Adrenal gland (tissue), 5 donors: ENCODE measurements at regions not wholly inside any gene's neighbourhood (a gene's known extent, or its start where the extent isn't known, plus 50 kb on each side); places are given as distances from the start of the nearest gene placed in this dataset.

Experiments
- CTCF ChIP-seq, 6 experiments: fragments of 450-650 bp in 4 of 6; fragments of 200-600 bp in 2 of 6; sonication (generic) in 1 of 6; IDR thresholded peaks; 1 replicate in 5 of 6; 2 replicates in 1 of 6; pipeline versions ENCODE4 v1.5.1 to v1.8.0; 2016 to 2021; ENCODE audit warnings: antibody characterized with exemption in 6 of 6, mild to moderate bottlenecking in 2 of 6, moderate library complexity in 1 of 6
- POLR2A ChIP-seq, 2 donors: fragments of 450-650 bp; IDR thresholded peaks; one replicate each; pipeline ENCODE4 v1.6.1; 2017; ENCODE audit warnings: antibody characterized with exemption in 2 of 2, mild to moderate bottlenecking in 2 of 2, moderate library complexity in 1 of 2
- donor health status: DM: no; HTN: no; CAD: no.

- no peak for TF ChIP-seq CTCF (IDR thresholded peaks at IDR 0.05)
- TF ChIP-seq POLR2A (IDR thresholded peaks at IDR 0.05) = no peak
These were observed 143.8 kb upstream of the CPXCR1 start for GRCh38 chrX:88603237-88603636.
